ENCODE measurements at regions not wholly inside any gene's neighbourhood (a gene's known extent, or its start where the extent isn't known, plus 50 kb on each side); places are given as distances from the start of the nearest gene placed in this dataset.
"Not testable (repeated sequence)": the region's sequence is repeated elsewhere in the genome, so short reads cannot be mapped to it uniquely, and the experiment has no call there.

- no peak for DNase-seq
Measured at GRCh38 chr2:125745514-125745913, 910.4 kb upstream of the GYPC start.

- DNase-seq: no peak
Measured at GRCh38 chr2:125746321-125747164, 909.4 kb upstream of the GYPC start.

- no peak for DNase-seq
Measured at GRCh38 chr2:125747165-125747425, 908.9 kb upstream of the GYPC start.

- DNase-seq: no peak
Measured at GRCh38 chr2:125756431-125756830, 899.5 kb upstream of the GYPC start.

- DNase-seq: no peak
Measured at GRCh38 chr2:125796784-125797183, 859.2 kb upstream of the GYPC start.

GRCh38 chr2:125797192-125797591 lies 858.8 kb upstream of the GYPC start:
- no peak for DNase-seq

GRCh38 chr2:125822746-125823145 lies 833.2 kb upstream of the GYPC start:
- no peak for DNase-seq

GRCh38 chr2:125825781-125826180 lies 830.2 kb upstream of the GYPC start:
- DNase-seq: not testable (repeated sequence)

GRCh38 chr2:125837128-125837527 lies 818.8 kb upstream of the GYPC start:
- DNase-seq: no peak

- DNase-seq: no peak
Measured at GRCh38 chr2:125837611-125838010, 818.3 kb upstream of the GYPC start.

- no peak for DNase-seq
Measured at GRCh38 chr2:125839945-125840344, 816.0 kb upstream of the GYPC start.

GRCh38 chr2:125842041-125842440 lies 813.9 kb upstream of the GYPC start:
- no peak for DNase-seq

GRCh38 chr2:125850541-125850940 lies 805.4 kb upstream of the GYPC start:
- DNase-seq: no peak

GRCh38 chr2:125852364-125852763 lies 803.6 kb upstream of the GYPC start:
- no peak for DNase-seq

- DNase-seq: no peak
Measured at GRCh38 chr2:125853626-125854025, 802.3 kb upstream of the GYPC start.

- DNase-seq: no peak
Measured at GRCh38 chr2:125855204-125855603, 800.8 kb upstream of the GYPC start.

- DNase-seq: no peak
Measured at GRCh38 chr2:125857971-125858794, 797.8 kb upstream of the GYPC start.

- DNase-seq: no peak
Measured at GRCh38 chr2:125861461-125861860, 794.5 kb upstream of the GYPC start.

- DNase-seq: no peak
Measured at GRCh38 chr2:125867908-125868307, 788.0 kb upstream of the GYPC start.

GRCh38 chr2:125870264-125870663 lies 785.7 kb upstream of the GYPC start:
- no peak for DNase-seq

- DNase-seq: no peak
Measured at GRCh38 chr2:125870746-125871145, 785.2 kb upstream of the GYPC start.

- DNase-seq: no peak
Measured at GRCh38 chr2:125874564-125874963, 781.4 kb upstream of the GYPC start.

- no peak for DNase-seq
Measured at GRCh38 chr2:125885340-125885739, 770.6 kb upstream of the GYPC start.

- no peak for DNase-seq
Measured at GRCh38 chr2:125886153-125886552, 769.8 kb upstream of the GYPC start.

Data from stimulated activated naive CD4-positive, alpha-beta T cell (primary cell).